Body of pancreas (tissue), 4 donors: ENCODE measurements at regions not wholly inside any gene's neighbourhood (a gene's known extent, or its start where the extent isn't known, plus 50 kb on each side); places are given as distances from the start of the nearest gene placed in this dataset.

Experiments used
- ATAC-seq: fragments of 150-250 bp; one replicate; pipeline ENCODE4 v1.9.1; 2016
- DNase-seq, 4 donors: peaks; one replicate each; pipeline ENCODE4 v3.0.0-alpha.2; 2019
- H3K27ac ChIP-seq, 4 donors: fragments of 200-600 bp; sonication (generic); 1 replicate in 3 of 4; 2 replicates in 1 of 4; pipeline versions ENCODE4 v1.5.1 to v1.6.1; 2016 to 2019; ENCODE audit warnings: mild to moderate bottlenecking in 1 of 4, mixed read lengths in 1 of 4, moderate library complexity in 1 of 4
- H3K27me3 ChIP-seq, 2 donors: fragments of 200-600 bp; sonication (generic); one replicate each; pipeline ENCODE4 v1.6.0; 2016; ENCODE audit warnings: mild to moderate bottlenecking in 1 of 2
- H3K36me3 ChIP-seq, 2 donors: fragments of 200-600 bp; sonication (generic); replicated peaks in 1 of 2; 2 replicates each; pipeline ENCODE4 v1.5.1; 2016; ENCODE audit warnings: low read depth in 2 of 2; ENCODE audit not compliant: insufficient read depth in 1 of 2
- H3K4me1 ChIP-seq: fragments of 200-600 bp; sonication (generic); one replicate; pipeline ENCODE4 v1.6.0; 2016
- H3K4me3 ChIP-seq, 2 donors: fragments of 200-600 bp; sonication (generic); 1 replicate in 1 of 2; 2 replicates in 1 of 2; pipeline ENCODE4 v1.5.1; 2016 to 2019
- H3K9me3 ChIP-seq, 3 donors: fragments of 200-600 bp; sonication (generic); 1 replicate in 2 of 3; 2 replicates in 1 of 3; pipeline ENCODE4 v1.5.1; 2016
- CTCF ChIP-seq, 7 experiments: fragments of 450-650 bp in 4 of 7; fragments of 200-600 bp in 3 of 7; sonication (generic) in 3 of 7; IDR thresholded peaks; one replicate each; pipeline ENCODE4 v1.5.1; 2016 to 2019; ENCODE audit warnings: antibody characterized with exemption in 7 of 7
- POLR2A ChIP-seq, 3 donors: fragments of 450-650 bp; IDR thresholded peaks; one replicate each; pipeline ENCODE4 v1.6.1; 2016; ENCODE audit warnings: antibody characterized with exemption in 3 of 3, mild to moderate bottlenecking in 2 of 3
- WGBS, 2 donors: methylation state at CpG; one replicate each; pipeline ENCODE4 v1.1.5; 2017; 5-methylcytosine and 5-hydroxymethylcytosine counted together
- intact Hi-C: fragments of 100-400 bp; cut with DNase I; formaldehyde crosslinking; loops from one replicate; pipeline ENCODE4 v1.15.1; 2023

GRCh38 chr3:59284926-59285325, 235.1 kb upstream of the CFAP20DC start:
- H3K27me3 ChIP-seq = no peaks in the 10 kb centered on the region
- H3K4me3 ChIP-seq = no peak overlapping the region
- 86 to 94% methylated on average over 1 of the region's 1 CpG for WGBS, 2 donors
- no peak overlapping the region for H3K27ac ChIP-seq
- intact Hi-C loops = no loop called here
- H3K36me3 ChIP-seq = no peaks in the 10 kb centered on the region
- TF ChIP-seq POLR2A (IDR thresholded peaks at IDR 0.05) = no peak
- ATAC-seq = no peak
- no peaks in the 10 kb centered on the region for H3K9me3 ChIP-seq
- peaks cover 7% of the 10 kb centered on the region for H3K4me1 ChIP-seq
- no peak for DNase-seq

GRCh38 chr3:59280113-59280512, 230.3 kb upstream of the CFAP20DC start:
- no peaks in the 10 kb centered on the region for H3K9me3 ChIP-seq
- WGBS, 2 donors = 84 to 90% methylated on average over 2 of the region's 2 CpGs
- H3K4me3 ChIP-seq = no peak overlapping the region
- ATAC-seq (no peak), DNase-seq (no peak)
- H3K27ac ChIP-seq = no peak overlapping the region
- intact Hi-C loops = no loop called here
- H3K27me3 ChIP-seq = no peaks in the 10 kb centered on the region
- no peaks in the 10 kb centered on the region for H3K4me1 ChIP-seq
- no peaks in the 10 kb centered on the region for H3K36me3 ChIP-seq
- TF ChIP-seq CTCF (IDR thresholded peaks at IDR 0.05) (no peak), POLR2A (IDR thresholded peaks at IDR 0.05) (no peak)

GRCh38 chr3:59277816-59278215, 228.0 kb upstream of the CFAP20DC start:
- intact Hi-C loops = no loop called here
- no peaks in the 10 kb centered on the region for H3K36me3 ChIP-seq
- ATAC-seq (no peak), DNase-seq (no peak)
- WGBS, 2 donors = 0 to 31% methylated on average over 1 of the region's 1 CpG
- no peaks in the 10 kb centered on the region for H3K27me3 ChIP-seq
- no peak overlapping the region for H3K27ac ChIP-seq
- H3K9me3 ChIP-seq = no peaks in the 10 kb centered on the region
- TF ChIP-seq POLR2A (IDR thresholded peaks at IDR 0.05) (no peak), CTCF (IDR thresholded peaks at IDR 0.05) (no peak)
- H3K4me3 ChIP-seq = no peak overlapping the region
- H3K4me1 ChIP-seq = no peaks in the 10 kb centered on the region

GRCh38 chr3:59277201-59277600, 227.4 kb upstream of the CFAP20DC start:
- H3K4me1 ChIP-seq = no peaks in the 10 kb centered on the region
- H3K27me3 ChIP-seq = no peaks in the 10 kb centered on the region
- H3K36me3 ChIP-seq = no peaks in the 10 kb centered on the region
- no peak overlapping the region for H3K27ac ChIP-seq
- no peaks in the 10 kb centered on the region for H3K9me3 ChIP-seq
- WGBS, 2 donors = 28 to 33% methylated on average over 4 of the region's 4 CpGs
- ATAC-seq = no peak
- no peak overlapping the region for H3K4me3 ChIP-seq
- no peak for TF ChIP-seq POLR2A (IDR thresholded peaks at IDR 0.05)
- no peak for TF ChIP-seq CTCF (IDR thresholded peaks at IDR 0.05)
- intact Hi-C loops = no loop called here
- no peak for DNase-seq

- no peaks in the 10 kb centered on the region for H3K27me3 ChIP-seq
- no peak for DNase-seq
- intact Hi-C loops = no loop called here
- H3K36me3 ChIP-seq = no peaks in the 10 kb centered on the region
- TF ChIP-seq POLR2A (IDR thresholded peaks at IDR 0.05) = no peak
- no peak for TF ChIP-seq CTCF (IDR thresholded peaks at IDR 0.05)
- WGBS, 2 donors = 68 to 78% methylated on average over 2 of the region's 2 CpGs
- ATAC-seq = no peak
- no peaks in the 10 kb centered on the region for H3K9me3 ChIP-seq
- no peaks in the 10 kb centered on the region for H3K4me1 ChIP-seq
- H3K27ac ChIP-seq = no peak overlapping the region
- no peak overlapping the region for H3K4me3 ChIP-seq
Observed at GRCh38 chr3:59273976-59274375, 224.2 kb upstream of the CFAP20DC start.
